ENCODE measurements at regions not wholly inside any gene's neighbourhood (a gene's known extent, or its start where the extent isn't known, plus 50 kb on each side); places are given as distances from the start of the nearest gene placed in this dataset.

DNA sequence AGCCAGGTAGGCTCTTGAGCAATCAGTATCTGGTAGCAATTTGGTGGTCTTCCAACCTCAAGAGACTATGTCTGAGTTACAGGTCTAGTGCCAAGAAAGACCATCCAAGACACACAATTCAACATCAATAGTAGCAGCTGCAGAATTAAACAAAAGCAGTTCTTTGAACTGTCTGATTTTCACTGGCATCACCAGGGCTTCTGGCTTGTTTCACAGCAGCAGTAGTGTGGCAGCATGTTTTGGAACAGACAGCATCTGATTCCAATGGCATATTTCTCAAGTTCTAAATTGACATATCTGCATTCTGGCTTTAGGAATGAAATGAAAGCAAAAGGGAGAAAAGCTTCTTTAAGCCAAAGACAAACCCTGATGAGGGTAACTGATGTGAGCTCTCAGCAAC, 334.7 kb upstream of the PRMT6 start:
- TF ChIP-seq, protein P1, sequence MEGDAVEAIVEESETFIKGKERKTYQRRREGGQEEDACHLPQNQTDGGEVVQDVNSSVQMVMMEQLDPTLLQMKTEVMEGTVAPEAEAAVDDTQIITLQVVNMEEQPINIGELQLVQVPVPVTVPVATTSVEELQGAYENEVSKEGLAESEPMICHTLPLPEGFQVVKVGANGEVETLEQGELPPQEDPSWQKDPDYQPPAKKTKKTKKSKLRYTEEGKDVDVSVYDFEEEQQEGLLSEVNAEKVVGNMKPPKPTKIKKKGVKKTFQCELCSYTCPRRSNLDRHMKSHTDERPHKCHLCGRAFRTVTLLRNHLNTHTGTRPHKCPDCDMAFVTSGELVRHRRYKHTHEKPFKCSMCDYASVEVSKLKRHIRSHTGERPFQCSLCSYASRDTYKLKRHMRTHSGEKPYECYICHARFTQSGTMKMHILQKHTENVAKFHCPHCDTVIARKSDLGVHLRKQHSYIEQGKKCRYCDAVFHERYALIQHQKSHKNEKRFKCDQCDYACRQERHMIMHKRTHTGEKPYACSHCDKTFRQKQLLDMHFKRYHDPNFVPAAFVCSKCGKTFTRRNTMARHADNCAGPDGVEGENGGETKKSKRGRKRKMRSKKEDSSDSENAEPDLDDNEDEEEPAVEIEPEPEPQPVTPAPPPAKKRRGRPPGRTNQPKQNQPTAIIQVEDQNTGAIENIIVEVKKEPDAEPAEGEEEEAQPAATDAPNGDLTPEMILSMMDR (IDR thresholded peaks at IDR 0.05): no peak
- no peak for TF ChIP-seq EZH2 (IDR thresholded peaks at IDR 0.05; ENCODE audit: borderline replicate concordance, insufficient read depth, low read depth, low read length, poor library complexity, severe bottlenecking)
